GM19467 (cell line): ENCODE measurements at regions not wholly inside any gene's neighbourhood (a gene's known extent, or its start where the extent isn't known, plus 50 kb on each side); places are given as distances from the start of the nearest gene placed in this dataset.

Experiments
- ATAC-seq: cut with Tn5 transposase; IDR thresholded peaks from one replicate; pipeline ENCODE4 v1.9.1; 2021; ENCODE audit warnings: mild to moderate bottlenecking, moderate library complexity; ENCODE audit not compliant: unreplicated experiment

- no peak for ATAC-seq
These were observed 68.1 kb upstream of the PODXL start for GRCh38 chr7:131624536-131624935.

GRCh38 chr7:131623154-131623553, 66.7 kb upstream of the PODXL start:
- ATAC-seq = no peak

- ATAC-seq = no peak
These were observed 65.2 kb upstream of the PODXL start for GRCh38 chr7:131621652-131622051.

- no peak for ATAC-seq
These were observed 64.5 kb upstream of the PODXL start for GRCh38 chr7:131620673-131621609.

GRCh38 chr7:131619336-131620305, 63.2 kb upstream of the PODXL start:
- no peak for ATAC-seq

GRCh38 chr7:131618391-131618790, 62.0 kb upstream of the PODXL start:
- no peak for ATAC-seq

GRCh38 chr7:131616487-131617200, 60.2 kb upstream of the PODXL start:
- ATAC-seq = no peak

GRCh38 chr7:131613909-131614308, 57.5 kb upstream of the PODXL start:
- no peak for ATAC-seq

GRCh38 chr7:131610007-131610406, 53.6 kb upstream of the PODXL start:
- no peak for ATAC-seq

GRCh38 chr7:131608116-131608500, 51.7 kb upstream of the PODXL start:
- no peak for ATAC-seq

GRCh38 chr7:131607291-131608115, 51.1 kb upstream of the PODXL start:
- ATAC-seq = no peak

- ATAC-seq = no peak
These were observed 50.2 kb upstream of the PODXL start for GRCh38 chr7:131606346-131607290.
